H1 (cell line): ENCODE measurements at regions not wholly inside any gene's neighbourhood (a gene's known extent, or its start where the extent isn't known, plus 50 kb on each side); places are given as distances from the start of the nearest gene placed in this dataset.

Experiments
- CTCF ChIA-PET: fragments of 300-600 bp; sonication (Branson Sonifier 250); formaldehyde crosslinking; loops from one replicate; lab custom pipeline; 2021; ENCODE audit not compliant: partially characterized antibody; lab: Charles Lee
- POLR2A ChIA-PET: fragments of 300-600 bp; sonication (Branson Sonifier 250); formaldehyde crosslinking; loops from one replicate; lab custom pipeline; 2021; ENCODE audit warnings: inconsistent platforms; ENCODE audit not compliant: partially characterized antibody; lab: Charles Lee
- DNase-seq, 2 experiments: peaks; one replicate each; pipeline versions ENCODE4 v3.0.0 to v3.0.0-alpha.2; 2010 to 2022; ENCODE audit warnings: low spot score in 2 of 2, low read depth in 1 of 2, mixed read lengths in 1 of 2
- FAIRE-seq: peaks from 2 replicates; lab custom pipeline; 2011; peaks lifted over from hg19 to GRCh38; lab: Jason Lieb, UNC
- H2AFZ ChIP-seq: 2 replicates; pipeline ENCODE4 v1.8.1; 2012; ENCODE audit warnings: low read length, inconsistent platforms
- H2AK5ac ChIP-seq: 2 replicates; pipeline ENCODE4 v1.6.1; 2013; ENCODE audit warnings: low read depth, low read length
- H2BK120ac ChIP-seq: replicated peaks from 2 replicates; pipeline ENCODE3; 2013; ENCODE audit warnings: low read depth, low read length, inconsistent platforms
- H2BK12ac ChIP-seq: 2 replicates; pipeline ENCODE4 v1.6.1; 2013; ENCODE audit warnings: low read depth, low read length
- H2BK15ac ChIP-seq: 2 replicates; pipeline ENCODE4 v1.6.1; 2013; ENCODE audit warnings: low read length
- H2BK20ac ChIP-seq: 2 replicates; pipeline ENCODE4 v1.6.1; 2013; ENCODE audit warnings: low read length
- H2BK5ac ChIP-seq: 2 replicates; pipeline ENCODE4 v1.6.1; 2013; ENCODE audit warnings: low read depth, low read length
- H3K14ac ChIP-seq: 2 replicates; pipeline ENCODE4 v1.6.1; 2013; ENCODE audit warnings: inconsistent platforms; ENCODE audit not compliant: insufficient read length
- H3K18ac ChIP-seq: 2 replicates; pipeline ENCODE4 v1.6.1; 2013; ENCODE audit warnings: low read length; ENCODE audit errors: extremely low read depth
- H3K23ac ChIP-seq: 2 replicates; pipeline ENCODE4 v1.6.1; 2013; ENCODE audit warnings: inconsistent platforms; ENCODE audit not compliant: insufficient read length
- H3K23me2 ChIP-seq: 2 replicates; pipeline ENCODE4 v1.6.1; 2013; ENCODE audit warnings: low read depth, low read length
- H3K27ac ChIP-seq: 2 replicates; pipeline ENCODE4 v1.6.1; 2011; ENCODE audit warnings: low read depth, low read length, inconsistent platforms
- H3K27me3 ChIP-seq, 4 experiments: replicated peaks in 1 of 4; 1 replicate in 1 of 4; 2 replicates in 3 of 4; pipeline versions ENCODE4 v1.6.1 to v1.8.1; 2011 to 2013; ENCODE audit warnings: low read length in 3 of 4, mild to moderate bottlenecking in 3 of 4, inconsistent platforms in 2 of 4, mixed read lengths in 2 of 4, moderate library complexity in 1 of 4; ENCODE audit not compliant: control insufficient read depth in 3 of 4, insufficient read depth in 3 of 4; ENCODE audit errors: extremely low read depth in 1 of 4
- H3K36me3 ChIP-seq, 4 experiments: 2 replicates each; pipeline versions ENCODE4 v1.6.1 to v1.8.1; 2011 to 2013; ENCODE audit warnings: mild to moderate bottlenecking in 4 of 4, low read length in 3 of 4, moderate library complexity in 2 of 4, control low read depth in 1 of 4, inconsistent platforms in 1 of 4; ENCODE audit not compliant: insufficient read depth in 4 of 4, control insufficient read depth in 2 of 4
- H3K4ac ChIP-seq: replicated peaks from 2 replicates; pipeline ENCODE3; 2013; ENCODE audit warnings: low read length, low read depth, mixed read lengths, inconsistent platforms; ENCODE audit not compliant: insufficient read length
- H3K4me1 ChIP-seq, 4 experiments: replicated peaks in 1 of 4; 1 replicate in 1 of 4; 2 replicates in 3 of 4; pipeline versions ENCODE4 v1.6.1 to v1.8.1; 2011 to 2013; ENCODE audit warnings: low read length in 3 of 4, inconsistent platforms in 2 of 4, mixed read lengths in 1 of 4; ENCODE audit not compliant: insufficient read depth in 4 of 4, control insufficient read depth in 3 of 4
- H3K4me2 ChIP-seq, 2 experiments: 2 replicates each; pipeline versions ENCODE4 v1.6.1 to v1.8.1; 2011 to 2013; ENCODE audit warnings: low read depth in 2 of 2, low read length in 2 of 2, control low read depth in 1 of 2, inconsistent platforms in 1 of 2, mild to moderate bottlenecking in 1 of 2; ENCODE audit not compliant: insufficient read depth in 1 of 2
- H3K4me3 ChIP-seq, 4 experiments: fragments of 200-600, 300-600 bp in 1 of 4; sonication (generic), shearing (Covaris generic), sonication (Bioruptor Twin) in 1 of 4; 2 replicates each; pipeline versions ENCODE4 v1.5.1 to v1.8.1; 2011 to 2016; ENCODE audit warnings: low read length in 4 of 4, low read depth in 3 of 4, control low read depth in 2 of 4, inconsistent platforms in 2 of 4, mild to moderate bottlenecking in 2 of 4, mixed read lengths in 1 of 4, moderate library complexity in 1 of 4; ENCODE audit not compliant: insufficient read depth in 2 of 4; ENCODE audit errors: extremely low read depth in 1 of 4
- H3K56ac ChIP-seq: replicated peaks from 2 replicates; pipeline ENCODE3; 2013; ENCODE audit warnings: low read depth, mild to moderate bottlenecking, mixed read lengths, low read length, inconsistent platforms; ENCODE audit not compliant: insufficient read length
- H3K79me1 ChIP-seq: 2 replicates; pipeline ENCODE4 v1.6.1; 2013; ENCODE audit warnings: low read depth, low read length, control low read depth
- H3K79me2 ChIP-seq, 2 experiments: 2 replicates each; pipeline versions ENCODE4 v1.6.1 to v1.8.1; 2012 to 2013; ENCODE audit warnings: low read length in 2 of 2, mild to moderate bottlenecking in 2 of 2, inconsistent platforms in 1 of 2; ENCODE audit not compliant: insufficient read depth in 2 of 2, control insufficient read depth in 1 of 2
- H3K9ac ChIP-seq, 4 experiments: replicated peaks in 1 of 4; 1 replicate in 1 of 4; 2 replicates in 3 of 4; pipeline versions ENCODE4 v1.6.1 to v1.8.1; 2011 to 2013; ENCODE audit warnings: low read depth in 3 of 4, low read length in 3 of 4, control low read depth in 2 of 4, mild to moderate bottlenecking in 2 of 4, moderate library complexity in 2 of 4, inconsistent platforms in 1 of 4; ENCODE audit errors: extremely low read depth in 1 of 4
- H3K9me3 ChIP-seq, 2 experiments: 2 replicates each; pipeline versions ENCODE4 v1.6.1 to v1.8.1; 2012 to 2013; ENCODE audit warnings: mild to moderate bottlenecking in 2 of 2, moderate library complexity in 2 of 2, control low read depth in 1 of 2, inconsistent platforms in 1 of 2, low read depth in 1 of 2, low read length in 1 of 2, mixed read lengths in 1 of 2; ENCODE audit not compliant: insufficient read depth in 2 of 2
- H4K20me1 ChIP-seq, 2 experiments: replicated peaks in 1 of 2; 2 replicates each; pipeline versions ENCODE3 to v1.8.1; 2011 to 2013; ENCODE audit warnings: inconsistent platforms in 2 of 2, low read length in 2 of 2, mild to moderate bottlenecking in 1 of 2; ENCODE audit not compliant: insufficient read depth in 2 of 2, control insufficient read depth in 1 of 2
- H4K5ac ChIP-seq: 2 replicates; pipeline ENCODE4 v1.6.1; 2013; ENCODE audit warnings: low read length, low read depth, mixed read lengths, inconsistent platforms; ENCODE audit not compliant: insufficient read length
- H4K8ac ChIP-seq: 2 replicates; pipeline ENCODE4 v1.8.0; 2013; ENCODE audit warnings: mild to moderate bottlenecking, moderate library complexity, low read length, inconsistent platforms; ENCODE audit not compliant: insufficient read depth; ENCODE audit errors: extremely low read depth
- H4K91ac ChIP-seq: replicated peaks from 2 replicates; pipeline ENCODE3; 2013; ENCODE audit warnings: low read length, mixed read lengths, inconsistent platforms; ENCODE audit not compliant: insufficient read length
- RXRA ChIP-seq: IDR thresholded peaks from 2 replicates; pipeline ENCODE4 v1.6.1; 2011; ENCODE audit warnings: low read depth, mild to moderate bottlenecking, low read length, moderate library complexity; ENCODE audit not compliant: insufficient read depth
- SIRT6 ChIP-seq: IDR thresholded peaks from one replicate; pipeline ENCODE4 v1.7.1; 2012; ENCODE audit warnings: low read length, inconsistent platforms
- SP2 ChIP-seq: IDR thresholded peaks from 2 replicates; pipeline ENCODE4 v1.6.1; 2012; ENCODE audit warnings: mild to moderate bottlenecking, low read length, inconsistent platforms
- YY1 ChIP-seq: IDR thresholded peaks from 2 replicates; pipeline ENCODE4 v1.6.1; 2011; ENCODE audit warnings: low read depth, mild to moderate bottlenecking, low read length
- WGBS, 2 experiments: shearing (Covaris generic) in 1 of 2; methylation state at CpG; one replicate each; pipeline versions ENCODE4 v1.1.6 to v1.1.7; 2013 to 2015; ENCODE audit warnings: low lambda C conversion rate in 2 of 2, mixed read lengths in 2 of 2, inconsistent platforms in 1 of 2, low coverage in 1 of 2, missing lambda C conversion rate in 1 of 2; ENCODE audit not compliant: insufficient replicate concordance in 2 of 2, insufficient coverage in 1 of 2, insufficient read length in 1 of 2; ENCODE audit errors: extremely low coverage in 1 of 2, missing lambda C conversion rate in 1 of 2; 5-methylcytosine and 5-hydroxymethylcytosine counted together

- no peak overlapping the region for H3K9ac ChIP-seq
- H2AK5ac ChIP-seq = no peak overlapping the region
- no peak overlapping the region for H2BK120ac ChIP-seq
- H3K79me1 ChIP-seq = no peaks in the 10 kb centered on the region
- POLR2A ChIA-PET = no interaction called here
- no peak overlapping the region for H3K18ac ChIP-seq
- H3K9me3 ChIP-seq = no peaks in the 10 kb centered on the region
- H4K91ac ChIP-seq = no peak overlapping the region
- TF ChIP-seq SIRT6 = no peak
- TF ChIP-seq YY1 = no peak
- no peak for TF ChIP-seq RXRA
- TF ChIP-seq SP2 = no peak
- no peak overlapping the region for H3K14ac ChIP-seq
- H3K4ac ChIP-seq = no peak overlapping the region
- no peak overlapping the region for H2AFZ ChIP-seq
- CTCF ChIA-PET = no interaction called here
- H3K4me1 ChIP-seq = no peaks in the 10 kb centered on the region
- DNase-seq (no peak), FAIRE-seq (no peak)
- no peak overlapping the region for H4K5ac ChIP-seq
- no peak overlapping the region for H2BK5ac ChIP-seq
- H3K56ac ChIP-seq = no peak overlapping the region
- no peak overlapping the region for H4K8ac ChIP-seq
- H3K4me3 ChIP-seq = no peak overlapping the region
- no peak overlapping the region for H3K23ac ChIP-seq
- H3K23me2 ChIP-seq = no peaks in the 10 kb centered on the region
- H2BK20ac ChIP-seq = no peak overlapping the region
- no peak overlapping the region for H2BK15ac ChIP-seq
- H3K4me2 ChIP-seq = no peak overlapping the region
- H4K20me1 ChIP-seq = no peaks in the 10 kb centered on the region
- H3K27ac ChIP-seq = no peak overlapping the region
- WGBS, 2 experiments = 90% methylated on average over 2 of the region's 2 CpGs; no CpG with 5 or more reads in 1 of the 2 experiments
- no peak overlapping the region for H2BK12ac ChIP-seq
- H3K79me2 ChIP-seq = no peaks in the 10 kb centered on the region
- H3K36me3 ChIP-seq = no peaks in the 10 kb centered on the region
- H3K27me3 ChIP-seq = no peaks in the 10 kb centered on the region
Measured at GRCh38 chr12:43198608-43199007, 353.4 kb downstream of the ADAMTS20 start.
